ENCODE measurements at regions not wholly inside any gene's neighbourhood (a gene's known extent, or its start where the extent isn't known, plus 50 kb on each side); places are given as distances from the start of the nearest gene placed in this dataset.

DNA sequence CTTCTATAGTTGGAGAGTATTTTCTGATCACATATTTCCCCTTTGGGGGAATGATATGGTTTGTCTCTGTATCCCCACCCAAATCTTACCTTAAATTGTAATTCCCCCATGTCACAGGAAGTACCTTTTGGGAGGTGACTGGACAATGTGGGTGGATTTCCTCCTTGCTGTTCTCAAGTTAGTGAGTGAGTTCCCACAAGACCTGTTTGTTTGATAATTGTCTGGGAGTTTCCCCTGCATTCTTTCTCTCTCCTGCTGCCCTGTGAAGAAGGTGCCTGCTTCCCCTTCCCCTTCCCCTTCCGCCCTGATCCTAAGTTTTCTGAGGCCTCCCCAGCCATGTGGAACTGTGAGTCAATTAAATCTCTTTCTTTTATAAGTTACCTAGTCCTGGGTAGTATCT, 222.7 kb upstream of the SLC39A10 start:
- TF ChIP-seq, protein P1, sequence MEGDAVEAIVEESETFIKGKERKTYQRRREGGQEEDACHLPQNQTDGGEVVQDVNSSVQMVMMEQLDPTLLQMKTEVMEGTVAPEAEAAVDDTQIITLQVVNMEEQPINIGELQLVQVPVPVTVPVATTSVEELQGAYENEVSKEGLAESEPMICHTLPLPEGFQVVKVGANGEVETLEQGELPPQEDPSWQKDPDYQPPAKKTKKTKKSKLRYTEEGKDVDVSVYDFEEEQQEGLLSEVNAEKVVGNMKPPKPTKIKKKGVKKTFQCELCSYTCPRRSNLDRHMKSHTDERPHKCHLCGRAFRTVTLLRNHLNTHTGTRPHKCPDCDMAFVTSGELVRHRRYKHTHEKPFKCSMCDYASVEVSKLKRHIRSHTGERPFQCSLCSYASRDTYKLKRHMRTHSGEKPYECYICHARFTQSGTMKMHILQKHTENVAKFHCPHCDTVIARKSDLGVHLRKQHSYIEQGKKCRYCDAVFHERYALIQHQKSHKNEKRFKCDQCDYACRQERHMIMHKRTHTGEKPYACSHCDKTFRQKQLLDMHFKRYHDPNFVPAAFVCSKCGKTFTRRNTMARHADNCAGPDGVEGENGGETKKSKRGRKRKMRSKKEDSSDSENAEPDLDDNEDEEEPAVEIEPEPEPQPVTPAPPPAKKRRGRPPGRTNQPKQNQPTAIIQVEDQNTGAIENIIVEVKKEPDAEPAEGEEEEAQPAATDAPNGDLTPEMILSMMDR (IDR thresholded peaks at IDR 0.05; ENCODE audit: poor library complexity), result no peak
- TF ChIP-seq EZH2phosphoT487 (IDR thresholded peaks at IDR 0.05; ENCODE audit: low read depth, severe bottlenecking, unreplicated experiment), result no peak

Data from hepatocyte (in vitro differentiated cells).